Prostate gland (tissue), 2 donors: ENCODE measurements at regions not wholly inside any gene's neighbourhood (a gene's known extent, or its start where the extent isn't known, plus 50 kb on each side); places are given as distances from the start of the nearest gene placed in this dataset.

Experiments
- POLR2AphosphoS5 ChIP-seq: sonication (generic); formaldehyde crosslinking; IDR thresholded peaks from one replicate; pipeline ENCODE4 v1.6.1; 2017; ENCODE audit warnings: antibody characterized with exemption
- TF ChIP-seq, protein P1 (sequence below), 4 experiments: fragments of 200-600 bp in 2 of 4; fragments of 450-650 bp in 2 of 4; sonication (generic) in 2 of 4; IDR thresholded peaks; 1 replicate in 3 of 4; 2 replicates in 1 of 4; pipeline ENCODE4 v1.5.1; 2016 to 2019; ENCODE audit warnings: antibody characterized with exemption in 4 of 4, mild to moderate bottlenecking in 2 of 4, moderate library complexity in 2 of 4

DNA sequence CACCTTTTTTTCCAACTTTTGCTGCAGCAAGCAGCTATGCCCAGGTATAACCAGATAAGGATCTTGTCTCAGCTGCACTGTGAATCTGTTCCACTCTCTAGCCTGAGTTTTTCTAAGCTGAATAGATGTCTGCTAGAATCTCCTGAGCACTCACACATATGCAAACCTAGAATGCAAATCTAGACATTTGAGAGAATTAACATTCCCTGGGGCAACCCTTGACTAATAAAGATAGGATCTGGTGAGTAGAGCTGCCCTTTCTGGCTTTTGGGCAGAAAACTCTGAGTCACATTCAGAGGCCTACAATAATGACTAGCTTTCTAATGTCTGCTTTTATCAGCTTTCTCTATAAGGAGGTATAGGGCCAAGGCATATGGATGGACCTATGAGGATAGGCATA, 61.4 kb upstream of the BARHL2 start:
- TF ChIP-seq, protein P1, sequence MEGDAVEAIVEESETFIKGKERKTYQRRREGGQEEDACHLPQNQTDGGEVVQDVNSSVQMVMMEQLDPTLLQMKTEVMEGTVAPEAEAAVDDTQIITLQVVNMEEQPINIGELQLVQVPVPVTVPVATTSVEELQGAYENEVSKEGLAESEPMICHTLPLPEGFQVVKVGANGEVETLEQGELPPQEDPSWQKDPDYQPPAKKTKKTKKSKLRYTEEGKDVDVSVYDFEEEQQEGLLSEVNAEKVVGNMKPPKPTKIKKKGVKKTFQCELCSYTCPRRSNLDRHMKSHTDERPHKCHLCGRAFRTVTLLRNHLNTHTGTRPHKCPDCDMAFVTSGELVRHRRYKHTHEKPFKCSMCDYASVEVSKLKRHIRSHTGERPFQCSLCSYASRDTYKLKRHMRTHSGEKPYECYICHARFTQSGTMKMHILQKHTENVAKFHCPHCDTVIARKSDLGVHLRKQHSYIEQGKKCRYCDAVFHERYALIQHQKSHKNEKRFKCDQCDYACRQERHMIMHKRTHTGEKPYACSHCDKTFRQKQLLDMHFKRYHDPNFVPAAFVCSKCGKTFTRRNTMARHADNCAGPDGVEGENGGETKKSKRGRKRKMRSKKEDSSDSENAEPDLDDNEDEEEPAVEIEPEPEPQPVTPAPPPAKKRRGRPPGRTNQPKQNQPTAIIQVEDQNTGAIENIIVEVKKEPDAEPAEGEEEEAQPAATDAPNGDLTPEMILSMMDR (IDR thresholded peaks at IDR 0.05): no peak
- TF ChIP-seq POLR2AphosphoS5: no peak
